ENCODE measurements at regions not wholly inside any gene's neighbourhood (a gene's known extent, or its start where the extent isn't known, plus 50 kb on each side); places are given as distances from the start of the nearest gene placed in this dataset.
"Not testable (repeated sequence)": the region's sequence is repeated elsewhere in the genome, so short reads cannot be mapped to it uniquely, and the experiment has no call there.

DNA sequence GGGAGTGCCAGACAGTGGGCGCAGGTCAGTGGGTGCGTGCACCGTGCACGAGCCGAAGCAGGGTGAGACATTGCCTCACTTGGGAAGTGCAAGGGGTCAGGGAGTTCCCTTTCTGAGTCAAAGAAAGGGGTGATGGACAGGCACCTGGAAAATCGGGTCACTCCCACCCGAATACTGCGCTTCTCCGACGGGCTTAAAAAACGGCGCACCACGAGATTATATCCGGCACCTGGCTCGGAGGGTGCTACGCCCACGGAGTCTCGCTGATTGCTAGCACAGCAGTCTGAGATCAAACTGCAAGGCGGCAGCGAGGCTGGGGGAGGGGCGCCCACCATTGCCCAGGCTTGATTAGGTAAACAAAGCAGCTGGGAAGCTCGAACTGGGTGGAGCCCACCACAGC is 58.6 kb upstream of the TSPAN2 start:
- H3K14ac ChIP-seq (ENCODE audit: insufficient read length); H3K56ac ChIP-seq (replicated peaks; ENCODE audit: insufficient read length, low read depth, low read length); H2BK15ac ChIP-seq (ENCODE audit: low read length); H3K36me3 ChIP-seq (ENCODE audit: control insufficient read depth in 2 of 4, insufficient read depth in 4 of 4, low read length in 3 of 4); H3K18ac ChIP-seq (ENCODE audit: extremely low read depth, low read length); H3K4ac ChIP-seq (replicated peaks; ENCODE audit: insufficient read length, low read depth, low read length); H3K23ac ChIP-seq (ENCODE audit: insufficient read length); H3K23me2 ChIP-seq (ENCODE audit: low read depth, low read length); H2BK12ac ChIP-seq (ENCODE audit: low read depth, low read length); FAIRE-seq; H3K27ac ChIP-seq (ENCODE audit: low read depth, low read length); H3K79me2 ChIP-seq (ENCODE audit: control insufficient read depth in 1 of 2, insufficient read depth in 2 of 2, low read length in 2 of 2); H2BK5ac ChIP-seq (ENCODE audit: low read depth, low read length); H3K4me1 ChIP-seq (replicated peaks in 1 of 4; ENCODE audit: control insufficient read depth in 3 of 4, insufficient read depth in 4 of 4, low read length in 3 of 4); H2BK120ac ChIP-seq (replicated peaks; ENCODE audit: low read depth, low read length); H3K9me3 ChIP-seq (ENCODE audit: insufficient read depth in 2 of 2, low read depth in 1 of 2, low read length in 1 of 2); H2AK5ac ChIP-seq (ENCODE audit: low read depth, low read length); H3K79me1 ChIP-seq (ENCODE audit: low read depth, low read length); H4K5ac ChIP-seq (ENCODE audit: insufficient read length, low read depth, low read length); H4K20me1 ChIP-seq (replicated peaks in 1 of 2; ENCODE audit: control insufficient read depth in 1 of 2, insufficient read depth in 2 of 2, low read length in 2 of 2); H4K8ac ChIP-seq (ENCODE audit: extremely low read depth, insufficient read depth, low read length); H4K91ac ChIP-seq (replicated peaks; ENCODE audit: insufficient read length, low read length); H3K27me3 ChIP-seq (replicated peaks in 1 of 4; ENCODE audit: control insufficient read depth in 3 of 4, extremely low read depth in 1 of 4, insufficient read depth in 3 of 4, low read length in 3 of 4); POLR2A ChIA-PET (ENCODE audit: partially characterized antibody); H2BK20ac ChIP-seq (ENCODE audit: low read length): not testable (repeated sequence)
- CTCF ChIA-PET (ENCODE audit: partially characterized antibody) = interaction anchor here (1.1 to 1.9 kb wide), 3 partner anchors 10 to 322 kb away, joined by 3 to 7 read pairs (median 5); no protein-coding TSS in a partner anchor
- WGBS, 2 experiments (ENCODE audit: extremely low coverage in 1 of 2, insufficient coverage in 1 of 2, insufficient read length in 1 of 2, insufficient replicate concordance in 2 of 2, low coverage in 1 of 2, low lambda C conversion rate in 2 of 2, missing lambda C conversion rate in 1 of 2) = 6% methylated on average over 18 of the region's 22 CpGs; no CpG with 5 or more reads in 1 of the 2 experiments
- peak overlapping the region in 1 of 4 experiments; percentile 19; a peak in 1 of 7 replicates for H3K9ac ChIP-seq (replicated peaks in 1 of 4; ENCODE audit: extremely low read depth in 1 of 4, low read depth in 3 of 4, low read length in 3 of 4)
- peak; percentile 15 for TF ChIP-seq KDM4A (IDR thresholded peaks at IDR 0.05; ENCODE audit: low read depth, low read length, severe bottlenecking)
- H3K4me2 ChIP-seq (ENCODE audit: insufficient read depth in 1 of 2, low read depth in 2 of 2, low read length in 2 of 2) = peak overlapping the region; percentile 9 to 64; a peak in 3 of 4 replicates
- peak overlapping the region; percentile 81; the same call in 1 of the 2 replicates for H2AFZ ChIP-seq (ENCODE audit: low read length)
- H3K4me3 ChIP-seq (ENCODE audit: extremely low read depth in 1 of 4, insufficient read depth in 2 of 4, low read depth in 3 of 4, low read length in 4 of 4) = peak overlapping the region in 3 of 4 experiments; percentile 33 to 52 (median 47); a peak in 7 of 8 replicates
- peak in 1 of 2 experiments; percentile 69 for DNase-seq (ENCODE audit: low read depth in 1 of 2, low spot score in 2 of 2)

Measured in H1 (cell line).